Smooth muscle cell (in vitro differentiated cells): ENCODE measurements at regions not wholly inside any gene's neighbourhood (a gene's known extent, or its start where the extent isn't known, plus 50 kb on each side); places are given as distances from the start of the nearest gene placed in this dataset.
A peak's percentile ranks its signal among the peaks of the same experiment; 100 is the strongest.

Experiments used
- DNase-seq: peaks from one replicate; lab custom pipeline; 2025; ENCODE audit not compliant: unreplicated experiment; lab: John Stamatoyannopoulos, UW
- H2AFZ ChIP-seq: fragments of 200-600 bp; sonication (generic); 2 replicates; pipeline ENCODE4 v1.6.0; 2016; ENCODE audit warnings: antibody characterized with exemption, low read depth, mild to moderate bottlenecking
- H3F3A ChIP-seq: fragments of 200-600 bp; sonication (generic); 2 replicates; pipeline ENCODE4 v1.6.0; 2017; ENCODE audit warnings: antibody characterized with exemption, low read depth
- H3K27ac ChIP-seq: fragments of 200-600 bp; sonication (generic); 2 replicates; pipeline ENCODE4 v1.5.1; 2016; ENCODE audit warnings: low read depth, mild to moderate bottlenecking
- H3K27me3 ChIP-seq: fragments of 200-600 bp; sonication (generic); 2 replicates; pipeline ENCODE4 v1.6.1; 2016; ENCODE audit warnings: low read depth, mild to moderate bottlenecking
- H3K36me3 ChIP-seq: fragments of 200-600 bp; sonication (generic); 2 replicates; pipeline ENCODE4 v1.5.1; 2016; ENCODE audit warnings: low read depth
- H3K4me1 ChIP-seq: fragments of 200-600 bp; sonication (generic); 2 replicates; pipeline ENCODE4 v1.5.1; 2016; ENCODE audit warnings: low read depth
- H3K4me2 ChIP-seq: fragments of 200-600 bp; sonication (generic); 2 replicates; pipeline ENCODE4 v1.6.0; 2016; ENCODE audit warnings: mild to moderate bottlenecking
- H3K4me3 ChIP-seq: fragments of 200-600 bp; sonication (generic); 2 replicates; pipeline ENCODE4 v1.5.1; 2016; ENCODE audit warnings: mild to moderate bottlenecking
- H3K79me2 ChIP-seq: fragments of 200-600 bp; sonication (generic); 2 replicates; pipeline ENCODE4 v1.6.0; 2016; ENCODE audit warnings: low read depth, mild to moderate bottlenecking
- H3K9ac ChIP-seq: fragments of 200-600 bp; sonication (generic); 2 replicates; pipeline ENCODE4 v1.6.0; 2016; ENCODE audit warnings: low read depth
- H3K9me3 ChIP-seq: fragments of 200-600 bp; sonication (generic); replicated peaks from 2 replicates; pipeline ENCODE4 v1.5.1; 2016; ENCODE audit warnings: low read depth
- H4K20me1 ChIP-seq: fragments of 200-600 bp; sonication (generic); 2 replicates; pipeline ENCODE4 v1.6.0; 2016; ENCODE audit warnings: low read depth
- CTCF ChIP-seq: fragments of 200-600 bp; sonication (generic); IDR thresholded peaks from 2 replicates; pipeline ENCODE4 v1.5.1; 2017; ENCODE audit warnings: borderline replicate concordance, mild to moderate bottlenecking, antibody characterized with exemption; ENCODE audit not compliant: insufficient read depth, poor library complexity, severe bottlenecking
- WGBS: methylation state at CpG from one replicate; pipeline ENCODE4 v1.1.7; 2016; ENCODE audit warnings: low lambda C conversion rate; 5-methylcytosine and 5-hydroxymethylcytosine counted together

- H3K27ac ChIP-seq: no peak overlapping the region
- H3K27me3 ChIP-seq: peaks cover 62% of the 10 kb centered on the region
- H3F3A ChIP-seq: no peaks in the 10 kb centered on the region
- no peak overlapping the region for H3K9ac ChIP-seq
- no peaks in the 10 kb centered on the region for H3K36me3 ChIP-seq
- H3K4me2 ChIP-seq: peak overlapping the region; percentile 76
- peak overlapping the region; percentile 32 for H3K4me3 ChIP-seq
- WGBS: 5% methylated on average over 22 of the region's 26 CpGs
- no peaks in the 10 kb centered on the region for H3K9me3 ChIP-seq
- peak overlapping the region; percentile 66 for H2AFZ ChIP-seq
- peaks cover 9% of the 10 kb centered on the region for H3K4me1 ChIP-seq
- DNase-seq: no peak
- H4K20me1 ChIP-seq: no peaks in the 10 kb centered on the region
- TF ChIP-seq CTCF: no peak
- no peaks in the 10 kb centered on the region for H3K79me2 ChIP-seq
These were observed 262.3 kb upstream of the TNRC6C start for GRCh38 chr17:77696151-77696720.

GRCh38 chr17:77696721-77697460, 261.6 kb upstream of the TNRC6C start:
- Histone ChIP-seq H3K79me2 (no peaks in the 10 kb centered on the region), H3K4me3 (peak overlapping the region; percentile 32), H3K27me3 (peaks cover 62% of the 10 kb centered on the region), H3K9me3 (no peaks in the 10 kb centered on the region), H3F3A (no peaks in the 10 kb centered on the region), H3K4me2 (peak overlapping the region; percentile 76), H3K36me3 (no peaks in the 10 kb centered on the region), H3K27ac (no peak overlapping the region), H2AFZ (peak overlapping the region; percentile 66), H4K20me1 (no peaks in the 10 kb centered on the region), H3K9ac (no peak overlapping the region), H3K4me1 (peaks cover 9% of the 10 kb centered on the region)
- no peak for DNase-seq
- WGBS: 57% methylated on average over 14 of the region's 15 CpGs
- TF ChIP-seq CTCF: no peak

- peaks cover 62% of the 10 kb centered on the region for H3K27me3 ChIP-seq
- peaks cover 5% of the 10 kb centered on the region for H3K9me3 ChIP-seq
- DNase-seq: no peak
- no peak overlapping the region for H2AFZ ChIP-seq
- peaks cover 9% of the 10 kb centered on the region for H3K4me1 ChIP-seq
- H3K36me3 ChIP-seq: no peaks in the 10 kb centered on the region
- no peak overlapping the region for H3K27ac ChIP-seq
- H3K4me2 ChIP-seq: no peak overlapping the region
- 89% methylated on average over 16 of the region's 16 CpGs for WGBS
- no peaks in the 10 kb centered on the region for H3F3A ChIP-seq
- H3K79me2 ChIP-seq: no peaks in the 10 kb centered on the region
- TF ChIP-seq CTCF: no peak
- H4K20me1 ChIP-seq: no peaks in the 10 kb centered on the region
- H3K4me3 ChIP-seq: no peak overlapping the region
- H3K9ac ChIP-seq: no peak overlapping the region
These were observed 260.8 kb upstream of the TNRC6C start for GRCh38 chr17:77697480-77698400.
